GM18873 (cell line): ENCODE measurements at regions not wholly inside any gene's neighbourhood (a gene's known extent, or its start where the extent isn't known, plus 50 kb on each side); places are given as distances from the start of the nearest gene placed in this dataset.

ENCODE experiments used
- ATAC-seq: cut with Tn5 transposase; IDR thresholded peaks from one replicate; pipeline ENCODE4 v1.9.1; 2021; ENCODE audit warnings: mild to moderate bottlenecking, moderate library complexity, moderate number of reproducible peaks; ENCODE audit not compliant: unreplicated experiment, low FRiP score

DNA sequence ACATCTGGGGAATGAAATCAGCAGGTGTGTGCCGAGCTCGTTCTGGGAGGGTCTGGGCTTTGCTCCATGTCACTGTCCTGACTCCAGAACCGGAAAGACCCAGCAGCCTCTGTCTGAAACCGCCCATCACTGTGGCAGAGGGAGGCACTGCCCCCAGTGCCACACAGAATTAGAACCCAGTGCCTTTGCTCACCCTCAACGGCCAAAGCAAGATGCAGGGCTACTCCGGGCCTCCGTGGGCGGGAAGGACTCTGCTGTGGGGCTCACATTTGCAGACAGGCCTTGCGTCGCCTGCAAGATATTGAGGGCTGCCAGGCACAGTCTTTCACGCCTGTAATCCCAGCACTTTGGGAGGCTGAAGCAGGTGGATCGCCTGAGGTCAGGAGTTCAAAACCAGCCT is 219.2 kb upstream of the PPP2R2D start:
- ATAC-seq: no peak

DNA sequence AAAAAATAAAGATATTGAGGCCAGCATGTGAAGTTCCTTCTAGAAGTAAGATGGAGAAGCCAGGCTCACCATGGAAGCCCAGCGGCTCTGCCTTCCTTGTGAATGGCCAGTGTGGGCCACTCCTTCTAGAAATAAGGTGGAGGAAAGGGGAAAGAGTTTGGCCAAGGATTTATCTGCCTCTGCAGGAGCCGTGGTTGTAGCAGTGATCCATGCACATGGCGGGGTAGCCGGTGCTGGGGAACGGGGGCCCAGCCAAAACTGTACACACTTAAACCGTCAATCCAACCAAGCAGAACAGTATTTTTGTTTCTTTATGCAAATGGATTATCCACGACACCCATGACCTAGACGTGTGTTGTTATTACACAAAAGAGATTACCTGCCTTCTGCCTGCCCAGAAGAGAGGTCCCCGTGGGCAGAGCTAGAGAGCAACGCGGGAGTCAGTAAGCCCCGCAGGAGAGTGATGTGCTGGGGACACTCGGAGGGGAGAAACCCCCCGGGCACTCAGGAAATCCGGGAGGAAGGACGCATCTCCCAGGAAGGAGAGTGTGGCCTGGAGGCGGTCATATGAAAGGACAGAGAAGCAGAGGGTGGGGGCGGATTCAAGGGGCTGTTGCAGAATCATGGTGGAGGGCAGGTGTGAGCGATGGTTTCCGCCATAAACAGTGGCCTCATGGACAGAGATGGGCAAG is 218.4 kb upstream of the PPP2R2D start:
- no peak for ATAC-seq

DNA sequence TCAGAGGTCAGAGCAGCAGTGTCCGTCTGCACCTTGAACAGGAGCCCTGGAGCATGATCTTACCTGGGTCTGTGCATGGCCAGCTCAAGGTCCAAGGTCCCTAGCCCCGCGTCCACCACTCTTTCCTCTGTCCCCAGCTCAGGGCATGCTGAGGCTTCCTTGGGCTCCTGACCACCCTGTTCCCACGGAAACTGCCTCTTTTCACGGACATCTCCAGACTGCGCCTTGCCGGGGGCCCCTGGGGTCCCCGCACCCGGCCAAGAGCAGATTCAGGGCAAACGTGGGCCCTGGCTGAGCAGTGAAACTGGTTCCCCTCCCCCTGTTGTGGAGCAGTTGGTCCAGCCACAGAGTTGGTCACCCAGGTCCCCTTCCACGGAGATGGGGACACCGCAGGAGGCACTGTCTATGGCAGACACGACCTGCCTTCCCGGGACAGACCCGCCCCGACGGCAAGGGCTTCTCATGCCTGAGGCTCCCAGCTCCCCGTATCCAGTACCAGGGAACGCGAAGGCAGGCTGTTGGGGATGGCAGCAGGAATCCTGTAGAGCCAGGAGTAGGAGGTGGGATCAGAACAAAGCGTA is 217.4 kb upstream of the PPP2R2D start:
- ATAC-seq: no peak

DNA sequence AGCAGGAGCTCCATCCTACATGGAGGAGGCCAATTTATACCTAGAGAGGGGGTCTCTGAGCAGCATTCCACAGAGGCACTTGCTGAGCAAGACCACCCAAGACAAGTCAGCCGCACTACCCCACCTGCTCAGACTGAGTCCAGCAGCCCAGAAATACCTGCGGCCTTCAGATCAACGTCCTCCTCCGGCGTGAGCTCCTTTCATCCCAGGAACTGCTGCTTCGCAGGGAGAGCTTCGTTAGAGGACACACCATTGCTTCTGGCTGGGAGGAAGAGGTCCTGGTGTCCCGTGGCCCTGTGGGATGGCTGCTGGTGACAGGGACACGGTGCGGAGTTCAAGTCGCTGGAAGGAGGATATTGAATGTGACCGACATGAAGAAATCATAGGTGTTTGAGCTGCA is 216.9 kb upstream of the PPP2R2D start:
- ATAC-seq: no peak

DNA sequence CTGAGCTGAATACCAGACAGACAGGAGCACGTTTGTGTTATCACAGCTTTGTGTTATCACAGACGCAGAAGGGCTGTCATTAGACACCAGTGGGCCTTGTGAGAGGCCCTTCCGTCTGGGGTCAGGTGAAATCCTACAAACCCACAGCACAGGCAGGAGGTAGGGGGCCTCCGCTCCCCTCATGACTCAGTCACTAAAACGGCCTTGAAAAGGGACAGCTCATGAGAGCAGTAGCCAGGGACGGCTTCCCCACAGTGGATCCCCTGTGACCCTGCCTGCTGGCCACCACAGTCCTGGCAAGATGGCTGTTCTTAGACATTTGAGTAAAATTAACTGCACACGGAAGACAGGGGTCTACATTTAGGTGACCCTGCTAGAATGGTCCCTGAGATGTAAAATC is 215.8 kb upstream of the PPP2R2D start:
- ATAC-seq: no peak

DNA sequence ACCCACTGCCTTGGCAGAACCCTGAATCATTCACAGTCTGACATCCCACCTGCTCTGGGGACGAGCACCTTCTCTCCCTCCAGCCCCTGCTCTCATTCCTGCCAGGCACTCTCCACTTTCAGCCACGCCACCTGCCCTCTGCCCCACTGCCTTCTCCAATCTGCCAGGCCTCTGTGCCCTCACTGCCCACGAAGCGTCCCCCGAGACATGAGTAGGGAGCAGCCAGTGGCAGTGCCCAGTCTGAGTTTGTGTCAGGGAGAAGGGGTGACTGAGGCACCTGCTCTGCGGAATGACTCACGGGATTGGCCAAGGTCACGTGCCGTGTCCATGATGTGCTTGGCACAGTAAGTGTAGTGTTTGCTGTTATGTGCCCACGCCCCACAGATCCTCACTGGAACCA is 215.2 kb upstream of the PPP2R2D start:
- no peak for ATAC-seq

DNA sequence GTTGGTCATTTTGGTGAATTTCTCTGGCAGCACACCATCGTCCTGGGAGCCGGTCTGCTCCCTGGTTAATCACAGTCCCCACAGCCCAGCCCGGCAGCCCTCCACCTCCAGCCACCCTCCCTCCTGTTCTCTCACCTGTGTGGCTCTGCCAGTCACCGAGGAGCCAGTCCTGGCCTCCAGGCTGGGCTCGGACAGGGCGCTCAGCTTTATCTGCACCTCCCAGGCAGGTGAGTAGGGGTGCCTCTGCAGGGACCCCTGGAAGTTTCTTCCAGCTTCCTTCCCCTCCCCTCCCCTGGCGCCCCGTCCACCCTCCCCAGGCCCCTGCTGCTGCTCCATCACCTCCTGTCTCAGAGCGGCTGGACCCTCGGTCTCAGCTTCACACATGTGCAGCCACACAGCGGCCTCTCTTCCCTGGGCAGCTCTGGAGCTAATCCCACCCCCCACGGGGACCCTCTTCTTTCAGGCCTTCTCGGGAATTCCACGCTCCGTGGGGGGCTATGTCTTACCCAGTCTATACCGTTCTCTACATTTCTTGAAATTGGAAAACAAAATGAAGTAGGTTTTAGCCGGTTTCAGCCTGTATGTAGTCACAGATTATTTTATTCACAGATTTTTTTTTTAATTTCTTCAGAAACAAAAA is 213.9 kb upstream of the PPP2R2D start:
- ATAC-seq: no peak

DNA sequence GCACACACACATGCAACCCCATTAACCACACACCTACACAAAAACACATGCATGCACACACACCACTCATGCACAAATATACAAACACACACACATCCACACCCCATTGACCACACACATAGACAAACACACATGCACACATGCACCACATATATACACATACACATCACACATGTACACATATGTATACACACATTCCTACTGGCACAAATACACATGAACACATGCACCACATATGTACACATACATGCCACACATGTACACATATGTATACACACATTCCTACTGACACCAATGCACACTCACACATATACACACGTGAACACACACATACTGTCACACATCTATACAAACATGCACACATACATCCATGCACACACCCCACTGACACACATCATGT is 212.5 kb upstream of the PPP2R2D start:
- ATAC-seq: no peak

DNA sequence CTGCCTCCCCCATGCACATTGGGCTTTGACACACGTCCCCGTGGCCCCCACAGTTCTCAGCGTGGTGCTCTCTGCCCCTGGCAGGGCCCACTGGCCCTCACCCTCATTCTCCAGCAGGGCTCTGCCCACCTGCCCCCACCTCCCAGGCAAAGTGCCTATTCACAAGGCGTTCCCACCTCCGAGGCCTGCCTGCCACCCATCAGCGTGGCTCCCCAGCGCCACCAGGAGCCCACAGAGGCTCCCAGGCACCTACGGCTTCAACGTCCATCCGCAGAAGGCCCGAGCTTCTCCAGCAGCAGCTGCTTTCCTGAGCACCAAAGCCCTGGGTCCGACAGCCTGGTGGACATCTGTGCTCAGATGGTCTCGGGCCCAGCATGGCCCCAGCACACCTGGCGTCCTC is 211.8 kb upstream of the PPP2R2D start:
- no peak for ATAC-seq

DNA sequence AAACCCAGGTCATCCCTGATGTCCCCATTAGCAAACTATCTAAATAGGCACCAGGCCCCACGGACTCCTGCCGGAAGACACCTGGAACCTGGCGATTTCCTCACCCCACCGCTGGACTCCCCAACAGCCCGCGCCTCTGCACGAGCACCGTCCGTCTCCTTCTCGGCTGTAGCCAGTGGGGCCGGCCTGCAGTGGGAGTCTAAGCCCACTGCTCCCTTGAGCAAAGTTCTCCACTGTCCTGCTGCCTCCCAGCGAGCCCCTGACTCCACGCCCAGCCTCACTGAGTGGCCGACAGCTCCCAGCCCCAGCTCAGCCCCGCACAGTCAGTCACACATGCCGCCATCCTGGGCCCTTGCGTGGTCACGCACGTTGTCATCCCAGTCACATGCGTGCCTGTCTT is 211.3 kb upstream of the PPP2R2D start:
- ATAC-seq: no peak

DNA sequence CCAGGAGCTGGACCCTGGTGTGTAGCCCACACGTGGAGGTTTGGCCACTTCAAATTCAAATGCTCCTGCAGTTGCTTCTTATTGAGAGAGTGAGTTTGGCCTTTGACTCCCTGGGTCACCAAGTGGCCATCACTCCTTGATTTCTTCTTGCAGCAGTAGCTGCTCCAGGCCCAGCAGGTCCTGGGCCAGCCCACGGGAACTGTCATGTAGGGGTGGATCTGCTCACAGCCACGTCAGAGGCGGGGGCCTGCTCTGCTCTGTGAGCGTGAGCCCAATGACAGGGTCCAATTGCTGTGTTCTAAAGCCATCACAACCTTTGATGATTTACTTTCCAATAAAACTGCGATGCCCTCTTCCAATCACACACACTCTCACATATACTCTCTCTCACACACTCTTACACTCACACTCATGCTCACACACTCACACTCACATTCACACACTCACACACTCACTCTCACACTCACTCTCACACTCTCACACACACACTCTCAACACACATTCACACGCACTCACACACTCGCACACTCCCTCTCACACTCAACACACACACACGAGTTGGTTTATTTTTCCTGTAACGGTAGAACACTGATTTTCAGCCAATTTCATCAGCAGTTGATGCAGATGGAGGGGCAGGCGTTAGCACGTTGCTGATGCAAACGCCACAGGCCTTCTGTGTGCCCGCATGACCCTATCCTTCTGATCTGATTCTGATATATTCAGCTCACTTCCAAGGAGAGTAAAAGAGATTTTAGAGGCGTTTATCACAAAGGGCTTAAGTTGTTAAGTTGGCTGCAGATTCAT is 210.7 kb upstream of the PPP2R2D start:
- no peak for ATAC-seq

DNA sequence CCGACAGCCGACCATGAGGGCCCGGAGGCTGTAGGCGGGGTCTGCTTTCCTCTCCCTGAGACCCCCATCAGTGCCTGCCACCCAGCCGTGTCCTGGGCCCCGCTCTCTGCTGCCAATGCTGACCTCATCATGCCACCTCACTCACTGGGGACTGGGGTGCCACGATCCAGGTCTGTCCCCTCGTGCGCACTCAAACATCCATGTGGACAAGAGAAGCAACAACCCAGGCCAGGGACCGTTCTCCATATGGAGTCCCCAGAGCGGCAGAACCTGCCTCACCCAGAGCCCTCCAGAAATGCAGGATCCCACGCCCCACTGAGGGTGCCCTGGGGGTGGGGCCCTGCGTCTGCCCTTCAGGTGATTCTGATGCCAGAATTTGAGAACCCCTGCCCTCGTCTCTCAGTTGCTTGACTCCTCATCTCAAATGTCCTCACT is 210.0 kb upstream of the PPP2R2D start:
- no peak for ATAC-seq

DNA sequence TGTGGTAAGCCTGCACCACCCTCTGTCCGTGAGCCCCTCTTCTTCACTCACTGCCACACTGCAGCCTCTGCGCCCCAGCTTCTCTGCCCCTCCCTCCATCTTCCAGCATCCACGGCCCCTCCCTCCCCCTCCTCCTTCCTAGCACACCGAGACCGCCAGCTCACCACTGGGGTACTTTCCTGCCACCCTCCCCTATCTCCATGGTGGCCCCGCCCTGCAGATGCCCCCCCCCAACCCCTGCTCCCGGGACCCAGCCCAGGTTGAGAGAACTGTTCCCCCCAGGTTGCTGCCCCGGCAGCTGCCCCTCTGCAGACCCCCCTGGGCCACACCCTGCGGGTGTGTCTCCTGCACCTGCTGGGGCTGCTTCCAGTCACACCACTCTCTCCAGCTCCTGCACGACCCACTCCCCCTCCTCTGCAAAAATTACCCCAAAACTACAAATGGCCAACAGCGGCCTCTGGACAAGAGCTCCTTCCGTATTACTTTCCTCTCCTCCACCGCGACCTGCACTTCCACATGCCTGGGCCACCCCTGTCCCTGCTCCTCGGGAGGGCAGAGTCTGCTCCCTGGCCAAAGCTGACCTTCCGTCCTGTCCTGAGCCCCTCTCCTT is 209.2 kb upstream of the PPP2R2D start:
- ATAC-seq: no peak

DNA sequence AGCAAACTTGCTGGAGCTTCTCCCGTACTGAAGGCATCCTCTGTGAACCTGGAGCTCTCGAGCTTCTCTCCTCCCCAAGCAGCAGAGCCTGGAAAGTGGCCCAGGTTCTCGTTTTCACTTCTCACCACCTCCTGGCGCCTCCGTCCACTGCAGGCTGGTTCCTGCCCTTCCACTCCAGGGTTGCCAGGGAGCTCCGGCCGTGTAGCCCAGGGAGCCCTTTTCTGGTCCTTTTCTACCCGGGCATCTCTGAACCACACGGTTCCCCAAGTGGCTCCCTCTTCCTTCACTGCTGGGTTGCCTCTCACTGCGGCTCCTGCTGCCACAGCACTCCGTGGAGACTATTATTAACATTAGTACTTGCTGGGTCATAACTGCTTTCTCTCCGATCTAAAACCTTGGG is 208.6 kb upstream of the PPP2R2D start:
- no peak for ATAC-seq

DNA sequence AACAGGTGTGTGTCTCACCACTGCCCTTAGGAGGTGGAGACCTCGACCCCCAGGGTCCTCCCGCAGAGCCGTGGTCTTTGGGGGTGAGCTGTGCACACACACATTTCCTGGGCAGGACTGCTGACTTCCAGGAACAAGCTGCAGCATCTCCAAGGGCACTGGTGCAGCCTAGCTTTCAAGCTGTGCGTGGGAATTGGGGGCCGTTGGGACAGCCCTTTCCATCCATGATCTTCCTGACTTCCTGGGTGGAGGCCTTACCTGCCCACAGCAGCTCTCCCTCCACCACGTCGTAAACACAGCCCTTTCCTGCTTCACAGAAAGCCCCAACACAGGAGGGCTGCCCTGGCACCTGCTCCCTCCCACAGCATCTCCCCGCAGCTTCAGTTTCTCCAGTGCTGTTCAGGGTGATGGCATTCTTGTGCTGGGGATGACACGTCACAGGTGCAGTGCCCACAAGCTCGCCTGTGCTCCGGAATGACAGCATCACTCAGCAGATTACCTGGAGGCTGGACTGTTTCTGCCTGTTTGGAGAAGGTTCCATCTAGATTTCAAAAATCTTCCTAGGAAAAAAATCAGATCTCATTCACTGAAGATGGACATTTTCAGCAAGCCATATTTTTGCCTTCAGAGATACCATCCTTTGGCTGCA is 208.0 kb upstream of the PPP2R2D start:
- ATAC-seq: no peak

DNA sequence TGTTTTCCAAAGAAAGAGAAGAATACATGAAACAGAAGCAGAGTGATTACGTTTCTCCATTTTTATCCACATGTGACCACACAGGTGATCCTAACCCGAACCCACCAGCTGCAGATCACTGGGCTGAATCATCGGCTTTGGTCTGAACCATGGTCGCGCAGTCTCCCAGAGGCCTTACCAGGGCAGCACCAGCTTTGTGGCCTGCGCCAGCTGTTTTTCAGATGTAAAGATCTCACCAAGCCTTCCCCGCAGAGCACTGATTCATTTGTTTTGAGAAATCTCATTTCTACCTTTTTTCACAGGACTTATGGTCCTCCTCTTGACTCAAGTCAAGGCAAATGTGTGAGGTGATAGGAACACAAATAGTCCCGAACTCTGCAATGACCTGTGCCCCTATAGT is 207.0 kb upstream of the PPP2R2D start:
- ATAC-seq: no peak

DNA sequence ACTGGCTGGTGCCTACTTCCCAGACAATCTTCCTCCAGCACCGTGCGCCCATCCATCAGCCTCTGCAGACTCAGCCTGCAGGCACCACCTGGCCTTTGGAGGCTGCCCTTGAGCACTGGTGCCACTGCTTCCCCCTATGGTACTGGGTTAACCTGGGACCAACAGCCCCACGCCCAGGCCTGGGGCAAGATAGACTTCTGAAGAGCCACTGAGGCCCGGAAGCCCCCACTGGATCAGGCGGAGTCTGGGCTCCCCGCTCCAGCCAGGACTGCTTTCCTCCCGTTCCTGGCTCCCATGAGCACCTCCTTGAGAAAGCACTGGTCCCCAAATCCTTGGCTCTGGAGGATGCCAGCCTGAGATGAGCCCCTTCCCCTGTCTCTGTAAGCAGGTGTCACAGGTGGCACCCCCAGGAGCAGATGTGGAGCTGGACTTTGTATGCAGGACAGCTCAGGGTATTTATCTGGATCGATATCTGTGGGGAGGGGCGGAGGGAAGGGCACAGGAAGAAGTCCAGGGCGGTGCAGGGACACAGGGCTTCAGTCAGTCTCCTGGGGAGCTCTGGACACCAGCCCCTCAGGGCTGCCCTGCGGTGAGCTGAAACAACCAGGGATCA is 206.5 kb upstream of the PPP2R2D start:
- ATAC-seq: no peak

DNA sequence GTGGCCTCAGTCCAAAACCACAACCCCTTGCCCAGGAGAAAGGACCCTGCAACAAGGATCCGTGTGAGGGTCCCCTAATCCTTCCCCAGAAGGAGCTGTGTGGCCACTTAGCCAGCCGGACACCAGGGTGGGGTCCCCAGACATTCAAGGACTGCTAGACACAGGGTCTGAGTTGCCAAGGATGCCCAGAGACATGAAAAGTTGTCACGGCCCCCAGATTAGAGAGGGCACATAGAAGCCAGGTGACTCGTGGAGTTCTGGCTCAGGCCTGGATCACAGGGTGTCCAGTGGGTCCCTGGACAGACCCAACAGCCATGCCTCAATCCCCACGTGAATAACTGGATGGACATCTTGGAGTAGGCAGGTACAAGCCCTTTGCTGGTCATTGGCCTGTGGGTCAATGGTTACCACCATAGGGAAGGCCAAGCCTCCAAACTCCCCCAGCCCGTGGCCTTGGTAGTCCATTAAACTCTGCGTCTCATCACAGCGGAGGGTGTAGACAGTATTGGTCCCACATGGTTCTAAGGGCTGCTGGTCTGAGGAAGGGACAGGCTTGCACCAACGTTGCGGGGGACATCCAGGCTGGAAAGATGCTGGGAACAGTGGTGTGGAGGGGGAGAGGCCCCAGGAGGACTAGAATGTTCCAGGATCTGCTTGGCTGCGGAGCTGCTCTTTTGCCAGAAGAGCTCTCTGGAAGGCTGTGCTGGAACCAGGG is 205.9 kb upstream of the PPP2R2D start:
- no peak for ATAC-seq

DNA sequence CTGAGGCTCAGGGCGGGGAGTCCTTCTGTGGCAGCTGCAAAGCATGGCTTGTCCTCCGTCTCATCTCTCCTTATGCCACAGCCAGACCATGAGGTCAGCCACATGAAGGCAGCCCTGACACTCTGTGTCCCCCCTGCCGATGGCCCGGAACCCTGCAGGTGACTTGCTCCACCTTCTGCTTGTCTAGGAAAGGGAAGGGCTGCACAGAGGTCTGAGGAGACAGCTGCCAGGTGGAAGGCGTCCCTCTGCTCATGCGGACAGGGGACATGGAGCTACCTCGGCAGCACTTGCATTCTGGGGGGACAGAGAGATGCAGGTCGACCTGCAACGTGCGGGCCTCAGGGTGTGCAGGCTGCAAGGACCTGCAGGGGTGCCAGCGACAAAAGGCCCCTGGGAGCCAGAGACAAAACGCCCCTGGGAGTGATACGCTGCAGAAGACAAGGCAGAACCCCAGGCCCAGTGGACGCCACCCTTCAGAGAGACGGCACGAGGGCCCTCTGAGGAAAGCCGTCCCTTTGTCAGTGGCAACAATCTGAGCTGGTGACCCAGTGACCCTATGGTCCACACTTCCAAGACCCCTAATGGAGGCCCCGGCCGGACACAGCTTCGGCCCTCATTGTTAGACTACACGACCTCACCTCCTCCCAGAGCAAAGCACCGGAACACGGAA is 205.2 kb upstream of the PPP2R2D start:
- ATAC-seq: no peak
